Middle frontal gyrus (tissue), 1 donor: ENCODE measurements at regions not wholly inside any gene's neighbourhood (a gene's known extent, or its start where the extent isn't known, plus 50 kb on each side); places are given as distances from the start of the nearest gene placed in this dataset.

Experiments
- DNase-seq: peaks from one replicate; pipeline ENCODE4 v3.0.0-alpha.2; 2015; ENCODE audit warnings: low spot score; ENCODE audit errors: extremely low spot score

- DNase-seq: no peak
These were observed 54.2 kb upstream of the CREB1 start for GRCh38 chr2:207475546-207475945.

GRCh38 chr2:207477896-207478295, 51.9 kb upstream of the CREB1 start:
- DNase-seq: no peak

GRCh38 chr2:207478572-207478971, 51.2 kb upstream of the CREB1 start:
- DNase-seq: no peak

- no peak for DNase-seq
These were observed 50.5 kb upstream of the CREB1 start for GRCh38 chr2:207479198-207479785.
